ENCODE measurements at regions not wholly inside any gene's neighbourhood (a gene's known extent, or its start where the extent isn't known, plus 50 kb on each side); places are given as distances from the start of the nearest gene placed in this dataset.

DNA sequence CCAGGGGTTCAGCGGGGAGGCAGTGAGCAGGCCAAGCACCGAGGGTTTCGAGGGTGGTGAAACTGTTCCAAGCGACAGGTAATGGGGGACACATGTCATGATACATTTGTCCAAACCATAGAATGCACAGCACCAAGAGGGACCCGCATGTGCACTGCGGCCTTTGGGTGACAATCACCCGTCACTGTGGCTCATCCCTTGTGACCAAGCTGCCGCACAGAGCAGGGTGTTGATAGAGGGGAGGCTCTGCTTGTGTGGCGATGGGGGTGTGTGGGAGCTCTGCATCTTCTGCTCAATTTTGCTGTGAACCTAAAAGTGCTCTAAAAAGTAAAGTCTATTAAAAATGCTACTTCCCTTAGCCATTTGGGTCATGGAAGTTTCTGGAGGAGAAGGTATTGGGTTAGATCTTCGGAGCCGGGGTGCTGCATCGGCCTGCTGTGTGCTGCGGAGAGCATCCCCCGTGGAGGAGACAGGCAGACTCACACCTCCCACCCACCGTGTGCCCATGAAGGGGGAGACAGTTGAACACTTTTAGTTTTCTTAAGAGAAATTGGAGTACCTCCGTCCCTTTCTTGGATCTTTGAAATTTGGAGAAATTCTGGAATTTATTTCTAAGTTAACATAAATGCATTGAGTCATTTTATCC is 280.4 kb upstream of the IRX2 start:
- DNase-seq: no peak

DNA sequence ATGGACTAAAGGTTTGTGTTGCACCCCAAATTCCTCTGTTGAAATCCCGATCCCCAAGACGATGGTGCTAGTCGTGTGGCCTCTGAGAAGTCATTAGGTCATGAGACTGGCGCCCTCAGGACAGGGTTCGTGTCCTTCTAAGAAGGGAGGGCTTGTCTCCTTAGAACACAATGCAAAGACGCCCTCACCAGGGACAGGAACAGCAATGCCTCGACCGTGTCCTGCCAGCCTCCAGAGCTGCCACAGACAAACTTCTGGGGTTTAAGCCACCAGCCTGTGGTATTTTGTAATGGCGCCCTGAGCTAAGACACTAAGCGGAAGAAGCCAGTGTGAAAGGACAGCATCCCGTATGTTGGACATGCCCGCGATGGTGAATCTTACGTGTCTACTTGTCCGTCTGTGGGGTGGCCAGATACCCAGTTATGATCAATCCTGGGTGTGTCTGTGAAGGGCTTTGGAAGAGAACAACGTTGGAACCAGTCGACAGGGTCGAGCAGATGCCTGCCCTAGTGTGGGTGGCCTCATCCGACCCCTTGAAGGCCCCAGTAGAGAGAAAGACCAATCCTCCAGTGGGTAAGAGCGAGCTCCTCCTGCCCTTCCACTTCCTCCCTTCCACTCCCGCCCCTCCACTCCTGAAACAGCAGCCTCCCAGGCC is 279.2 kb upstream of the IRX2 start:
- DNase-seq: no peak

DNA sequence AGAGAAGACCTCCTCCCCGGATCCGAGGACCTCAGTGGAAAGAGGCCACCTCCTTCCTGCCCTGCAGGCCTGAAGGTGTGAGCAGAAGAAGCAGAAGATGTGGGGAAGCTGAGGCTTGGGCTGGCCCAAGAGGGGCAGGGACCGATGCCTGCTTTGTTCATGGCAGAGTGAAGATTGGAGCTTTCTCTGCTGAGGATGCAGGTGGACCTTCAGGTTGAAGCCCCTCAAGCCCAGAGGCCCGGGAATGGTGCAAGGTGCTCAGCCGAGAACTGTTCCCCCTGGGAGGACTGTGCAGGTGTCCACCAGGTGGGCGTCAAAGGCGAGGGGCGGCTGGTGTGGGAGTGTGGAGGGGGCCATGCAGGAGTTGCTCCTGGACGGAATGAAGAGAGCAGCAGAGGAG is 277.9 kb upstream of the IRX2 start:
- no peak for DNase-seq

DNA sequence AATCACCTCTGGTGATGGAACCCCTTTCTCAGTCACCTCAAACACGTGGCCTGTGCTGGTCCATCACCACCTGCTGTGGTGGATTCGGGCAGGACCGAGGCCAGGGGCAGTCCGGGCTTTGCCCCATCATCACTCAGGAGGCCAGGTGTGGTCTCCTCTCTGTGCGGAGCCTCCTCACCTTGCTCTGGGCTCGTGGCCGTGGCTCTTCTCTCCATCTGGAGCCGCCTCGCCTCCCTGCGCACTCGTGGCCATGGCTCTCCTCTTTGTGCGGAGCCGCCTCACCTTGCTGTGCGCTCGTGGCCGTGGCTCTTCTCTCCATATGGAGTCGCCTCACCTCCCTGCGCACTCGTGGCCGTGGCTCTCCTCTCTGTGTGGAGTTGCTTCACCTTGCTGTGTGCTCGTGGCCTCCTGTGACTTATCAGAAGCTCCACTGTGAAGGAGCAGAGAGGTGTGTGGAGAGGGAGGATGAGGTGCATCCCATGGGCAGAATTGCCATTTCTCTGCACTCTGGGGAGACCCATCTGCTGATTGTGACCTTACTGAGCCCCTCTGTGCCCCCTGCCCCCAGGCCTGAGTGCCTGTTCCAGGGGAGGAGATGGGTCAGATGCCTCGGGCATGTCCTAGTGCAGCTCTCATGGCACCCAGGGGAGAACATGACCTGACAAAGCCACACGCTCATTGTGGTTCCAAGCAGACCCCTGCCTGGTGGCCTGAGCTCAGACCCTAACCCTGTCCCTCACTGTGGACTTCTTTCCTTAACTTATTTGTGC is 276.6 kb upstream of the IRX2 start:
- no peak for DNase-seq

DNA sequence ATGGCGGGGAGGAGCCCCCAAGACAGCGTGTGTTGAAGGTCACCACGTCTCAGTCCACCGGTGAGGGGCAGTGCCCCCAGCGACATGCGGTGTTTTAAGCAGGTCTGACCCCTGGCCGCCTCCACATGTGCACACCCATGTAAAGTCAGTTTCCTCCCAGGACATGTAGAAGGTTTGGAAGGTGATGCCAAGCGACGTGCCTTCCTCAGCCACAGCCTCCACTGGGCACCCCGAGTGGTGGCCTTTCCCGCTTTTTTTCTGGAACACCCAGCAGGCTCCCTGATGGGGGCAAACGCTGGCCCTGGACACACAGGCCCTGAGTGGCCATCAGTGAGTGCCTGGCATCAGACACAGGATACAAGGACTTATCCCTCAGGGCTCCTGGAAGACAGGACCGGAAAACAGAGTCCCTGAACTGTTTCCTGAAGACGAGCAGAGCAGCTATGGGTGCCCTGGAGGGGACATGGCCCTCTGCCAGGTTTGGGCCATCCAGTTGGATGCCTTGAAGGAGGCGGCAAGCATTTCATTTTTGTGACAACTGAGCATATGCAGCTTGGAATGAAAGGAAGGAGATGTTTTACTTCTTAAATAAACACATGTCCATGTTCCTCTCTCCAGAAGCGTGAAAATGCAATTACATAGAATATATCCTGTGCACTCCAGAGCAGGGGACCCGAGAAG is 275.8 kb upstream of the IRX2 start:
- DNase-seq: no peak

DNA sequence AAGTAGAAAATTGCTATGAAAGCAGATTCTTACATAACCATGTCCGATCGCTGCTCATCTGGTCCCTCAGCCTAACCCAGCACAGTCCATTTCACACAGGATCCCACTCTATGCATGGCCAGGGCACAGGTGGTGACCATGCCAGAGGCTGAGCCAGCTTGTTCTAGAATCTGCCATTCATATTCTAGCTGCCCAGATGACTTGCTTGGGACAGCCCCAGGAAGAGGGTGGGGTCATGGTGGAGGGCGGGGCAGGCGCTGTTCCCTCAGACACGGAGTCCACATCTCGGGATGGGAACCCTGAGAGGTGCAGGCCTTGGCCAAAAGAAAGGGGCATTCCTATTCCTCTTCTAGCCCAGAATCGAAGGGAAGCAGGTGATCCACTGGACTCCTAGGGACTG is 275.2 kb upstream of the IRX2 start:
- DNase-seq: no peak

DNA sequence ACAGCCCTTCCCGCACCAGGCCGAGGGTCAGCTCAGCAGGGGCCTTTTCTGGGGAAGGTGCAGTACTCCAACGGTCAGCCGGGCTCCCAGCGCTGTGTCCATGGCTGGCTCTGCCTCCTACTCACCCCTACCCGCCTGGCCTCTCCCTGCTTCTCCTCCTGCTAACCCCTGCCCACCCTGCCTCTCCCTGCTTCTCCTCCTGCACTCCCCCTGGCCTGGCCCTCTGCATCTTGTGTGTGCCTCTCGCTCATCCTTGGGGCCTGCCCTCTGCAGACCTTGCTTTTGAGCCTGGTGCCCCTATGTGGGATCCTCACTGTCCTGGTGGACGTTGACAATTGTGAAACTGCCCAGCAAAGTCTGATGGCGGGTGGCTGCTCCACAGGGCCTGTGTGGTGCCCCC is 274.6 kb upstream of the IRX2 start:
- DNase-seq: no peak

DNA sequence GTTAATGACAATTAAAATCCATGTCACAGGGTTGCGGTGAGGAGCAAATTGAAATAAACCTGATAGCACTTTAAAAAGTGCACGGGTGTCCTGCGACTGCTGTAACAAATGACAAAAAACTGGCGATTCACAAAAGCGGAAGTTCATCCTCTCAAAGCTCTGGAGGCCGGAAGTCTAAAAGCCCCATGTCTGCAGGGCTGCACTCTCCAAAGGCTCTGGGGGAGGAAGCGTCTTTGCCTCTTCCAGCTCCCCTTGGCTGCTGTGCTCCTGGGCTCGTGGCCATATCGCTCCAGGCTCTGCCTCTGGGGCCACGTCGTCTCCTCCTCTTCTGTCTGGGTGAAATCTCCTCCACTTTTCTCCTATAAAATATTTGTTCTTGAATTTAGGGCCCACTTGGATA is 273.9 kb upstream of the IRX2 start:
- no peak for DNase-seq

DNA sequence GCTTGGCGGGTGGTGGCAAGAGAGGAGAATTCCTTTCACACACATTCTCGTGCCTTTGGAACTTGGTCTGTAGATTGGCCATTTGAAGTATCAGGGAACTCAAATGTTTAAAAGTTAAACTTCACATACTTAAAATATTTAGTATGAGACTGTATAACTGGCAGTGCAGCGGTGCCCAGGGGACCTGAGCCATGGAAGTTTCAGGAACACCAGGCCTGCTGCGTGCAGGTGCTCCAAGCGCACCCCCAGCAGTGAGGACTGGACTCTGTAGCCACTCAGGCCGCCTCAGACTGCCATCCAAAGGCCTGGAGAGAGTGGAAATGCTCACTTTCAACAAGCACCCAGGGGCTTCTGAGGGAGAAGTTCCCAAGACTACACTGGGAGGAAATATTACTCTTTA is 273.5 kb upstream of the IRX2 start:
- DNase-seq: no peak

DNA sequence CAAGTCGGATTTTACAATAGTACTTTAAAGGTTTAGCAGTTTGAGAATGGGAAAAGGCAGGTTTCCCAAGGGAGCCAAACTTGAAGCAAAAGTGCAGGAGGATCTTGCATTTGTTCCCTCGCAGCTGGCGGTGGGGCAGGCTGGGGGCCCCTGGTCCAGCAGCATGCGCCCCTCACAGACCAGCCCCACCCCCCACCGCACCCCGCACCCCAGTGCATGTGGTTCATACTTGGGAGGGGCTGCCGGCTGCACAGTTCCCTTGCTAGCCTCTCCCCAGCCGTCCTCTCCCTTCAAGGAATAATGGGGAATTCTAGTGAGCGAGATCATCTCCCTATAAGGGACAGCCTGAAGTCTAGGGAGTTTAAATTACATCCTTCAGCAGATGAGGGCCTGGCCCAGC is 273.1 kb upstream of the IRX2 start:
- DNase-seq: no peak

DNA sequence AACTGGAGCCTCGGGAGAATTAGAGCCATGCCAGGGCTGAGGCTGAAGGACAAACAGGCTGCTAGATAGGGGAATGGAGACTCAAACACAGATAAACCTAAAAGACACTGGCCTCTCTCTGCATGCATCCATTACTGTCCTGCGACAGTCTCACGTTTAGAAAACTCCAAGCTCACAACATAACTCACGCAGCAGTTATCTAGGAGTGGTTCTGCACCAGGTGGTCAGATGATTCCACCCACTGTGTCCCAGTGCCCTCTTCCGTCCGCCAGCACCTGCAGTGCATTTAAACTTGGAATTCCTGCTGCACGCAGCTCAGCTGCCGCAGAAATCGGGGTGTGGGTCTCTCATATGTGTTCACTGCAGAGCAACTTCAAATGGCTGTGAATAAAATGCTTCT is 272.6 kb upstream of the IRX2 start:
- no peak for DNase-seq

DNA sequence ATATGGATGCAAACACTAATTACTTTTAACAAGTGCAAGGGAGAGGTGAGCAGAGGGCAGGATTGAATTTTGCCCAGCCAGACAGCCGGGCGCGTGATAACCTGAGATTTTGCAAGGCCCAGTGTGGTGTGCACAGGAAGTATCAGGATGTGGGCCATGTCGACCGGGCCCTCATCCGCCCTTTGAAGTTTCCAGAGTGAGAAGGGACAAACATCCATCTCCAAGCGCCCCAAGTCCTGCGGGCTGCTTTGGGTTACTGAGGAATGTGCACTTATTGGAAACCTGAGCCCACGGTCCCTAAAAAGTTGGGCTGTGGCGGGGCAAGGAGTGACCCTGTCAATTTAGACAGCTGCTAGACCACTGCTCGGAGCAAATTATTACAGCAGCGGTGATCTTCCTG is 272.2 kb upstream of the IRX2 start:
- no peak for DNase-seq

DNA sequence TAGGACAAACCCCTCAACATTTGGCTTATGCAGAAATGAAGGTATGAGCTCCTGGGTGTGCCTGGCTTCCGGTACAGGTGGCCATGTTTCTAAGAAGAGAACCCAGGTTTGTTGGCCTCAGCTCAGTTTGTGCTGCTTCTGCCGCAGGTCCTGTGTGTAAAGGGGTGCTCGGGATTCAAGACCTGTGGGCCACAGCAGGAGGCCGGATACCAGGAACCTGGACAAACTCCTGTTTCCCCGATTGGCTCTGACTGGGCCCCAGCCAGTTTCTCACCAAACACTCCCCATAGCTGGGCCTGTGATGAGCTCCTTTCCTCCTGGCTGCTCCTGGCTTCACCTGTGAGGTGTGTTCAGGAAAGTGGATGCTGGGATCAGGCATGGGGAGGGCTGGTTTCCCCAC is 271.2 kb upstream of the IRX2 start:
- DNase-seq: no peak

DNA sequence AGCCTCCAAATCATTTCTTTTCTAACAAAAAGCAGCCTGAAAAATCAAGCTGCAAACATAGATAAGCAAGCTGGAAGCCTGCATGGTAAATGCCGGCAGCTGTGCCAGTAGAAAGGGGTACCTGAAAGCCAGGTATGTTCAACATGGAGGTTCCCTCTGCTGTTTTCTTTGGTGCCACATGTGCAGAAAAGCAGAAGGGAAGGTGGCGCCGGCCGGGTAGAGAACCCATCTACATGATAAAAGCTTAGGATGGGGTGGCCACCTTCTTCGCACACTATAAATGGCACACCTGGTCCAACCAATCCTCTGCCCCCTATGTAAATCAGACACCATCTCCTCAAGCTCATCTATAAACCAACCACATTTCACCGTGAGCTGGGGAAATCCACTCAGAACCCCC is 268.9 kb upstream of the IRX2 start:
- DNase-seq: no peak

DNA sequence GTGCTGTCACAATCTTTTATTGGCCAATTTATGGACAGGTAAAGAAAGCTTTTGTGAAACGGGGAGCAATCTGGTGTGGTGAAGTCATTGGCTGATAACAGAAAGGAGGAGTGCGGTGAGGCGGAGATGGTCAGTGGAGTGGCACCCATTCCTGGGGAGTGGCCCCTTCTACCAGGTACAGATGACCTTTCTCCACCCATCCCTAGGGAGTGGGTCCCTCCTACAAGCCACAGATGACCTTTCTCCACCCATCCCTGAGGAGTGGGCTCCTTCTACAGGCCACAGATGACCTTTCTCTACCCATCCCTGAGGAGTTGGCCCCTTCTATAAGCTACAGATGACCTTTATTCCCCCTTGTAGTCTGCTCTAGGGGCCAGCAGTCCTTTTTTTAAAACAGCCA is 267.6 kb upstream of the IRX2 start:
- DNase-seq: no peak

DNA sequence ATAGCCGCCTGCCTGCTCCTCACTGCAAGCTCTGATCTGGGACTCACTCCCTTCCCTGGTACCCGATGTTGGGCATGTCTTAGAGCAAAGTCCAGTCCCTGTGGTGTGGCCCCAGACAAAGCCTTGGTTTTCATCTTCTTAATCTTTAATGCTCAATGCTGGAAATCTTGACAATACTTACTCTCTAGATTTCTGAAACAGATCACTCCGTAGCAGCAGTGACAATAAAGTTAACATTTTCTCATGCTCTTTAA is 260.2 kb upstream of the IRX2 start:
- no peak for DNase-seq

DNA sequence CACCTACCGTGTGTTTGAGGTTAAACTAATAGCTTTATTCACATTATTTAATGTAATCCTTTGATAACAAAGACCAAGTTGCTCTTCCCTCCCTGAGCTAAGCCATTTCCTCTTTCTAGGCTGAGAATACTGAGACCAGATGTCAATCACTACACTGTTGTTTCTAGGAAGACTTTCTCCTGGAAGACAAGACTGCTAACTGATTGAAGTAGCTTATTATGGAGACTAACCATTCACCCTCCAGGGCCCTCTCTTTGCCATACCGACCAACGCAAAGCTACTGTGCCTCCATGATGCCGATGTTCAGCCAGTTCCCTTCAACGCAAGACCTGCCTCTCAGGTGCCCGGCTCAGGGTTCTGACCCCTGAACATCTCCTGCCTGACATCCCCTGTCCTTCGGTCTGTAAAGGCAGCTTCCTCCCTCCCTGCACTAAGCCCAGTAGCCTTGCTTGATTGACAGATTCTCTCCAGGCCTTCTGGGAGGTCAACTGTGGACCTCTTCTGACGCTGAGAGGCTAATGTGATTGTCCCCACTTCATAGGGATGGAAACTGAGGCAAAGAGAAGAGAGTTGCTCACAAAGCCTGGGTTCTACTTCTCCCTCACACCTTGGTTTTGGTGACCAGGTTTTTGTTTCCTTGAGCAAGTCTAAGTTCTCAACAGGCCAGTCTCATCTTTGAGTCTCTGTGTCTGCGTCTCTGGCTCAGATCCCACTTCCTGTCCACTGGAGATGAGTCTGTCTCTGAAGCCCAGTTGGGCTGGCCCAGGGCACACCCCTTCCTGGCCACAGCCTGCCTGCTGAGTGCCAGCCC is 259.7 kb upstream of the IRX2 start:
- DNase-seq: no peak

DNA sequence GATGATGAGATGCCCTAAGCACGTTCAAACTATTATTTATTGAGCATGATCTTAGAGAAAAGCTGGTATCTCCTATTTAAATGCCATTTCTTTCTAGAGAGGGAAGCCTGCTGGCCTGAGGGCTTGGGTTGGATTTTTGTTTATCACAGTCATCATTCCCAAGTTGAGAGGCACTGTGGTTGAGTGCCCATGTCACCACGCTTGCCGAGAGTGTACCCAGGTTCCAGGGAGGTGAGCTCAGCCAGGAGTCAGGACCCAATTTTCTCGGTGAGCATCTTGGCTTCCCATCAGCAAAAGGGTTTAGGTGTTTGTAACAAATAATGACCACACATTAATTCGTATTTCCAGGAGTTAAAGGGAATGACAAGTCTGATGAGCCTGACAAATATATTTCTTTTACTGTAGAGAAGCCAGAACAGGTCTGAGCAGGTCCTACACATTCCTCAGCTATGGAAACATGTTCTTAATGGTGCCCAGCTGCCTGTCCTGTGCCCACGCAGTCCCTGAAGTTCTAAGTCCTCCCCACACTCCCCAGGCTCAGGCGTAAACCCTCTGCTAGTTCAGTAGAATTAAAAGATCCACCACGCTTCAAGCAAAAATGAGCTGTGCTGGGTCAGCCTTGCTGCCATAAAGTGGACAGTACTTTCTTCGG is 258.9 kb upstream of the IRX2 start:
- DNase-seq: no peak

DNA sequence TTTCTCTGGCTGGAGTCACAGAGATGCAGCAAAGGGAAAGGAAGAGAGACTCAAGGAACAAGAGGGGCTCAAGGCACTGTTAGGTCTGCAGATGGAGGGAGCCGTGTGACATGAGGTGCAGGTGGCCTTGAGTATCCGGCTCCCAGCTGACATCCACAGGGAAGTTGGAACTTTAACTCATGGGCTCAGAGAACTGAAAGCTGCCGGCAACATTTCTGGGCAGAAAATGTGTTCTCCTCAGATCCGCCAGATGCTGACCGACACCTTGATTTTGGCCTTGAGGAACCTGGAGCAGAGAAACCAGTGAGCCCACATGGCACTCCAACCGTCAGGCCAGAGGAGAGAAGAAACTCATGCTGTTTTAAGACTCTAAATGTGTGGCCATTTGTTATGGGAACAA is 258.1 kb upstream of the IRX2 start:
- no peak for DNase-seq

DNA sequence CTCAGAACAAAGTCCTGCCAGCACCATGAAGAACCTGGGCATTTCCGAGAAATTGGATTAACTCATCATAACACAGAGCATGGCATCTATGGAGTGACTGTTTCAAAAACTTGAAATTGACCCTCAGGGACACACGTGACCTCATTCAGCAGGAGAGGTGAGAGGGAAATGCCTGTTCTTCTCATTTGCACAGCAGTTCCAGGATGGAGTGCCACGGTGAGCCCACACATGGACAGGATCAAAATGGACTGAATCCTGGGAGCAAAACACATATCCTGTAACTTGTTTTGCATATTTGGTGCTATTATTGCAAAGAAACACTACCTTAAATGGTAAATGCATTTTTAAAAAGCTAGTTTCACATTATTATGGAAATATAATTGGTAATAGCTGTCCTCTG is 256.1 kb upstream of the IRX2 start:
- DNase-seq: no peak

DNA sequence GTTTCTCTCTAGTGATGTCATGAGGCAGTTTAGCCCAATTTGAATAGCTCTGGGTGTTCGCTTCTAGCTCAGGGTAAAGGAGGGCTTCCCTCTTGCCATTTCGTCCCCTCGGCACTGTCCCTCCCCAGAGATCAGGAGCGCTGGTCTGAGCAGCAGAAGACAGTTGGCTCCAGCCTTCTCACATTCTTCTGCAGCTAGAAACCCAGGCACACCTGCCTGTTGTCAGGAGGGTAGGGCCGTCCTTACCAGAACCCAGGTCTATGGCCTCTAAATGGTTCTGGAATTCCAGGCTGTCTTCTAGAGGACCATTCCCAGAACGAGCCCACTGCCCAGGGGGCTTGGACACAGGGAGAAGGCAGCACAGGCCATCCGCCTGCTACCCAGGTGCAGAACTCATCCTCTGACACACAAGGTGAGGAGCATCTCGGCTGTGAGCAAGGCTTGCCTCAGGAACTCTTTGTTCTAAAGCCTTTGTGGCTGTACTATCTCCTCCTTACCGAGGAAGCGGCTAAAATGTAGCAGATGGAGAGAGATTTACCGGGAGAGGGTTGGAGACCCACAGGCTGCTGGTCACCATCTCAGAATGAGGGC is 255.6 kb upstream of the IRX2 start:
- DNase-seq: no peak

DNA sequence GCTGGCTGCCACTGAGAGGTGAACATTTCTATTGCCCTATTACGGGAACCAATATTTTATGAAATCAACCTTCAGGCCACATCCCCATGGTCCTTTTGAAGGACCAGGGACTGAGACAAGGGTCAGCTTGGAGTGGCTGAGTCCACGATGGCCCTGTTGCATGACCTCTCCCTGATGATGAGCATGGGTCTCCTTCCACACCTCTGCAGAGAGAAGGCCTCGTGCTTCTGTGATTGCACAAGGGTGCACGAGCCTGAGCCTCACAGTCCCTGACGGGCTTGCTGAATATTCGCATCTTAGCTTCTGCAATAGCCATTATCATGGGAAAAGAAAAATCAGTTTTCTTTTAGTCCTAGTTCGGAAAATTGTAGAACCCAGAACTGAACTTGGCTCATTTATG is 255.0 kb upstream of the IRX2 start:
- no peak for DNase-seq

All from NCI-H524 (cell line).